Dendritic cell treated with granulocyte-macrophage colony-stimulating factor and Interleukin-4, amounts not matched to agents 40 ng/mL and 50 ng/mL, for 4 days (primary cell): ENCODE measurements at regions not wholly inside any gene's neighbourhood (a gene's known extent, or its start where the extent isn't known, plus 50 kb on each side); places are given as distances from the start of the nearest gene placed in this dataset.
"Not testable (repeated sequence)": the region's sequence is repeated elsewhere in the genome, so short reads cannot be mapped to it uniquely, and the experiment has no call there.

Experiments
- H3K27ac Mint-ChIP-seq: one replicate; pipeline ENCODE4 v1.8.0; 2022; ENCODE audit warnings: mild to moderate bottlenecking, mixed read lengths
- H3K27me3 Mint-ChIP-seq: one replicate; pipeline ENCODE4 v1.8.0; 2022; ENCODE audit warnings: mild to moderate bottlenecking, mixed read lengths
- H3K36me3 Mint-ChIP-seq: one replicate; pipeline ENCODE4 v1.8.0; 2022; ENCODE audit warnings: low read depth, mixed read lengths
- H3K4me1 Mint-ChIP-seq: one replicate; pipeline ENCODE4 v1.8.0; 2022; ENCODE audit warnings: low read depth, mixed read lengths
- H3K4me3 Mint-ChIP-seq: one replicate; pipeline ENCODE4 v1.8.0; 2022; ENCODE audit warnings: mild to moderate bottlenecking, moderate library complexity, mixed read lengths
- H3K9me3 Mint-ChIP-seq: one replicate; pipeline ENCODE4 v1.8.0; 2022; ENCODE audit warnings: mixed read lengths
- intact Hi-C: fragments of 100-400 bp; cut with micrococcal nuclease; formaldehyde crosslinking; loops from one replicate; pipeline ENCODE4 v1.15.0; 2022

DNA sequence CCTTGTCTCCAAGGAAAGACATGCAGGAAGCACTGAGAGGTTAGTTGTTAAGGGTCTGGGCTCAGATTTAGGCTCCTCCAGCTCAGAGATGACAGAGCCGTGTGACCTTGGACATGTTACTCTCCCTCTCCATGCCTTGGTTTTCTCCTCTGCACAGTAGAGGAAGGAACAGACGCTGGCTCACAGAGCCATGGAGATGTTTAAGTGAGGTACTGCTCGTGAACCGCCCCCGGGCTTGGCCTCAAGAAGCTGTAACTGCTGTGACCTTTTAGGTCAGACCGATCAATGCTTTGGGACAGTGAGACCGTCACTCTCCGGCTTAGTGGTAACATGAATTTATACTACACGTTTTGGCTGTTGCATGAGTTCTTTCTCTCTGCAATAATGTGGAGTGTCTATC is 197.4 kb downstream of the C16orf95 start:
- H3K27me3 Mint-ChIP-seq, result peaks cover 8% of the 10 kb centered on the region
- no peaks in the 10 kb centered on the region for H3K36me3 Mint-ChIP-seq
- intact Hi-C loops, result no loop called here
- H3K27ac Mint-ChIP-seq, result no peak overlapping the region
- H3K4me1 Mint-ChIP-seq, result no peaks in the 10 kb centered on the region
- H3K9me3 Mint-ChIP-seq, result no peaks in the 10 kb centered on the region
- no peak overlapping the region for H3K4me3 Mint-ChIP-seq

DNA sequence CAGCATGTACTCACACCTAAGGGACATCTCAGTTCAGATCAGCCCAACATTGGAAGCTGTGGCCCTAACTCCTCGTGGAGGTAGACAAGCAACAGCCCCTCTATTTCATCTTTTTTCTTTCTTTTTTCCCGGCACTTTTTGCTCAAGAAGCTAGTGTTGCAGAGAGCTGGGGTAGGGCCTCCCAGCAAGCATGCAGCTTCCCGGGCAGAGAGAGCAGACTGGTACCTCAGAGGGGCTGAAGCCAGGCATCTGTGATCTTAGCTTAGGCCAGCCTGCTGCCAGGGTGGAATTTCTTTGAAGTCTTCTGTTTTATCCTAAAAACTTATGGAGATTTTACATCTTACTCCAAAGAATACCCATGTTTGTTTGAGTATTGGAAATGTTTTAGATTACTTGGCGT is 195.4 kb downstream of the C16orf95 start:
- no peaks in the 10 kb centered on the region for H3K36me3 Mint-ChIP-seq
- H3K4me3 Mint-ChIP-seq, result no peak overlapping the region
- peaks cover 8% of the 10 kb centered on the region for H3K27me3 Mint-ChIP-seq
- no peaks in the 10 kb centered on the region for H3K9me3 Mint-ChIP-seq
- H3K27ac Mint-ChIP-seq, result no peak overlapping the region
- intact Hi-C loops, result no loop called here
- H3K4me1 Mint-ChIP-seq, result no peaks in the 10 kb centered on the region

DNA sequence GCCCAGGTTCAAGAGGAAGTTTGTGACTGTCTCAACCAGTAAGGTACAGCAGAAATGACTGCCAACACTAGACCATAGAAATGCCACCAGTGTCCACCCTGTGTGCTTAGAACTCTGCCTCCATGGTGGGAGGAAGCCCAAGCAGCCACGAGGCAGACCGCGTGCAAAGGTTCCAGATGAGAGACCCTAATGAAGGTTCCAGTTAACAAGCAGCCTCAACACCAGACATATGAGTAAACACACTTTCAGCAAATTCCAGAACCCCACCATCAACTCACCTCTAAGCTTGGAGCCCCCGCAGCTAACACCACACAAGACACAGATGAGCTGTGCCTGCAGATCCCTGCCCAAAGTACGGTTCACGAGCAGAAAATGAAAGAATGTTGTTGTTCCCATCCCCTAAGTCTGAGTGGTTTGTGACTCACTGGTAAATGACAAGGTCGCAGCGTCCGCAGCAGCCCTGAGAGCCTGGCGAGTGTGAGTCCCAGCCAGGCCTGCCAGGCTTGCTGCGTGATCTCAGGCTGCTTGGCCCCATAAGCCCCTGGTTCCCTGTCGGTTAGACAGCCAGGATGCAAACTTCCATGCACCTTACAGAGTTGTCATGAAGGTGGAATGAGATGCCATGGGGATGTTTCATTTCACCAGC is 193.7 kb downstream of the C16orf95 start:
- H3K27ac Mint-ChIP-seq, result no peak overlapping the region
- no peaks in the 10 kb centered on the region for H3K4me1 Mint-ChIP-seq
- no peaks in the 10 kb centered on the region for H3K36me3 Mint-ChIP-seq
- peaks cover 2% of the 10 kb centered on the region for H3K27me3 Mint-ChIP-seq
- H3K4me3 Mint-ChIP-seq, result no peak overlapping the region
- H3K9me3 Mint-ChIP-seq, result no peaks in the 10 kb centered on the region
- intact Hi-C loops, result no loop called here

DNA sequence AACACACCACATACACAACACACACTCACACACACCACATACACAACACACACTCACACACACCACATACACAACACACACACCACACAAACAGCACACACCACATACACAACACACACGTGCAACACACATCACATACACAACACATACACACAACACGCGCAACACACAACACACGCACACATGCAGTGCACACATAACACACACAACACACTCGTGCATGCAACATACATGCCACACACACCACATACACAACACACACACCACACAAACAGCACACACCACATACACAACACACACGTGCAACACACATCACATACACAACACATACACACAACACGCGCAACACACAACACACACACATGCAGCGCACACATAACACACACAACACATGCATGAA is 192.8 kb downstream of the C16orf95 start:
- H3K27me3 Mint-ChIP-seq, H3K27ac Mint-ChIP-seq, H3K4me3 Mint-ChIP-seq, H3K4me1 Mint-ChIP-seq, H3K9me3 Mint-ChIP-seq, H3K36me3 Mint-ChIP-seq, intact Hi-C loops: not testable (repeated sequence)

DNA sequence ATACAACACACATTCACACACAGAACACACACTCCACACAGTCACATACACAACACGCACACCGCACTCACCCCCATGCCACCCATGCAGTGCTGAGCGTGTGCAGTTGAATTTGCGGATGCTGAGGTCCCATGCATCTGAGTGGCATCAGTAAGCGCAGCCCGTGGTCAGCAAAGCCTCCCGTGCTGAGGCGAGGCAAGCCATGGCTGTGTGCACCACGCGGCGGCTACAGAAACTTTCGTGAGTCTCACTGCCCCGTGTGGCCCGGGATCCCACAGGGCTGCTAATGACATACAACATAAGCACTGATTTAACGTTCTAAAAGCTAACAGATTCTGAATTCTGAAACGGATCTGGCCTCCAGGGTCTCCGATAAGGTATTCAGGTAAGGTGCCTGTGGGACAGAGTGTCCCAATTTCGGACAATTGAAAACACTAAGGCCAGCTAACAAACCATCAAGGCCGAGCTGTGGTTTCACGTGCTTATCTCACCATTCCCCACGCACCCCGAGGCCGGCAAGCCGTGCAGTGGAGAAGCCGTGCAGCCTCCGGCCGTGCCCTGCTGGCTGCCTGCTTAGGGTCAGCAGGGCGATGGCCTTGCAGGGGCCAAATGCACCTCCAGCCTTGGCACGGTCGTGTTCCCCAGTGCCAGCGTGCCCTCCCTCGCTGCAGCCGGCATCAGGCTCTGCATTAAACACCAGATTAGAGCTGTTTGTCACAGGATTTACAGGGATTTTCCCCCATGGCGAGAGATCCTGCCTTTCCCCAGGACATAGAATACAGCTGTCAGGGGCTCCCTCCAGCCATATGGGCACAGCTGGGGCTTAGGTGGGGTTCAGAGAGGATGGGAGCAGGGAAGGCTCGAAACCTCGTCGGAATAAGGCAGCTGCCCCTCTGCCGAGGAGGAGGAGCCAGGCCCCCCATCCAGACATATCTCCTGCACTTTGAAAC is 191.7 kb downstream of the C16orf95 start:
- no peaks in the 10 kb centered on the region for H3K36me3 Mint-ChIP-seq
- intact Hi-C loops, result no loop called here

DNA sequence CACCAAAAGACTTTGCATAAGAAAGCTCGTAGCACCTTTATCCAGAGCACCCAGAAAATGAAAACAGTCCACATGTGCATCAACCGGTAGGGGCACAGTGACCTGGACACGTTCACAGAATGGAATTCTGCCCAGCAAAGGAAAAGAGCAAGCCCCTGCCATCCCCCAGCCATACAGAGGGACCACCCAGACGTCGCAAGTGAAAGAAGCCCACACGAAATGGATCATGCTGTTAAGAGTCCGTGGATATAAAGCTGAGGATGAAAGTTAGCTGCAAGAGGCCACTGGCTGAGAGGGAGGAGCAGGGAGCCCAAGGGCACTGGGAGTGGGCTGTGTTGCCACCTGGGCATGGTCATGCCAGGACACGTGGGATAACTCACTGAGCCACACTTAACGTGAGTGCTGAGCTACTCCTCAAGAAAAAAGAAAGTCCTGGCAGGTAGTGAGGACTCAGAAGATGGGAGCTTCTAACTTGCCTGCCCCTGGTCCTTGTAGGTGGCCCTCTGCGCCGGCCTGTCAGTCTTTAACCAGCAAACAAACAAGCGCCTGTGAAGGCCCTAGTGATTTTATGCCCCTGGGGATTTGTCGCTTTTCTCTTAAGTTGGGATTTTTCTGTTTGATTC is 190.7 kb downstream of the C16orf95 start:
- Mint-ChIP-seq H3K27ac (no peak overlapping the region), H3K4me1 (no peaks in the 10 kb centered on the region), H3K4me3 (no peak overlapping the region), H3K27me3 (no peaks in the 10 kb centered on the region), H3K36me3 (no peaks in the 10 kb centered on the region), H3K9me3 (no peaks in the 10 kb centered on the region)
- intact Hi-C loops, result no loop called here

More for the DNA sequence above, 191.7 kb downstream of the C16orf95 start:
- no peak overlapping the region for H3K27ac Mint-ChIP-seq
- H3K4me1 Mint-ChIP-seq, result no peaks in the 10 kb centered on the region
- no peak overlapping the region for H3K4me3 Mint-ChIP-seq
- H3K27me3 Mint-ChIP-seq, result no peaks in the 10 kb centered on the region
- no peaks in the 10 kb centered on the region for H3K9me3 Mint-ChIP-seq

DNA sequence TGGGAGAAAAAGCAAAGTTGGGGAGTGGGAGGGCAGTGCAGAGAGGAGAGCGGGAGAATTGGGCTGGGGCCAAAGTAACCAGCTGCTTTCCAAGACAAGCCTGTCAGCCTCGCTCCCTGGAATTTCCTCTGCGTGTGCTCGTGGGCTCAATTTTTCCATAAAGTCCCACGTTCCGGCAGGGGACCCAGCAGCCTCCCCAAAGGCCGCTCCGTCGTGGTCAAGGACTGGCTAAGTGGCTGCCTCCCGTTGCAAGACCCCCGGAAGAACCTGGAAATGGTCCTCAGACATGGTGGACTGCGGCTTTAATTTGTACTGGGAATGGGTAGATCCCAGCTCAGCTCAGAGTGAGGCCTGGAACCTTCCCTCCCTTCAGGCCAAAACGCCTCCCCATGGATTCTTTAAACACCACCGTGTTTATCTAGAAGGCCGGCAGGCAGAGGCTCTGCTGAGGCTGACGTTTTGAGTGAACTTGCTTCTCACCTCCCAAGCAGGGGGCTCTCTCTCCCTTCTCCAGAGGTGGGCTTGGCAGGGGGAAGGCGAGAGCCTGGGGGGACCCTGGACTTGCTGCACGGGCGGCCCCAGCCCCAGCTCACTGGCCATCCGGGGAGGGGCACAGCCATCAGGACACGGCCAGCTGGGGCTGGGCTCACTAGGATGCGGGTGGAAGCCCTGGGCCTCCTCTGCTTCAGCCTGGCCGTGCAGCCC is 190.0 kb downstream of the C16orf95 start:
- intact Hi-C loops, result no loop called here
- H3K4me3 Mint-ChIP-seq, result no peak overlapping the region
- H3K4me1 Mint-ChIP-seq, result no peaks in the 10 kb centered on the region
- no peaks in the 10 kb centered on the region for H3K9me3 Mint-ChIP-seq
- H3K27ac Mint-ChIP-seq, result no peak overlapping the region
- H3K27me3 Mint-ChIP-seq, result no peaks in the 10 kb centered on the region
- H3K36me3 Mint-ChIP-seq, result no peaks in the 10 kb centered on the region

DNA sequence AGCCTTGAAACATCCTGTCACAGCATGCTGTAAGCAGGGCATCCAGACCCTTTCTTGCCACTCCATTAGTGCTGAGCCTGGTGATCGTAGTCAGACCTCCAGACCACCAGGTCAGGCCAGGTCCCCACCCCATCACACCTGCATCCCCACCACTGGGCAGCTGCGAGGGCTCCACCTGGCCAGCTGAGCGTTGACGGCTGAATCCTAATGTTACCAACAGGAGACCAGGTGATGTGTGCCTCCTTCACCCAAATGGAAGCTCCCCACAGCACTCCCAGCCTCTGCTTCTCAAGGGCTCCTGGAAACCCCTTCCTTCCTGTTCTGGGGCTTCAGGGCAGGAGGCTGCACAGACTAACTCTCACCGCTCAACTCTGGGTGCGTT is 189.4 kb downstream of the C16orf95 start:
- Mint-ChIP-seq H3K4me1 (no peaks in the 10 kb centered on the region), H3K9me3 (no peaks in the 10 kb centered on the region), H3K36me3 (no peaks in the 10 kb centered on the region), H3K4me3 (no peak overlapping the region), H3K27ac (no peak overlapping the region), H3K27me3 (no peaks in the 10 kb centered on the region)
- intact Hi-C loops, result no loop called here

DNA sequence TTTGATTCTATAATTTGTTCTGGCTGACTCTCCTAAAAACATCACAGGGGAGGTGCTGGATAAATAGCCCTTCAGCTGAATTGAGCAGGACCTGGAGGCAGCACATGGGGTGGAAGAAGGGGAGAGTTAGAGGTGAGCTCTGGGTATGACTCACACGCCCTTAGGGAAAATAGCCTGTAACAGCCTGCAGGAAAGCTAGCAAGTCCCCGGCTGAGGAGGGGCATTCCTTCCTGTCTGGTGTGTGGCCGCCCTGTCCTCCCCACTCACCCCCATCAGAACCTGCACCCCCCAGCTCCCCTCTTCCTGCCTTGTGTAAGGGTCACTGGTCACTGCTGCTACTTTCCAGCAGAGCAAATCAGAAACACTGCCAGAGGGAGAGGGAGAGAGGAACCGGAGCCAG is 187.4 kb downstream of the C16orf95 start:
- Mint-ChIP-seq H3K27me3 (no peaks in the 10 kb centered on the region), H3K9me3 (no peaks in the 10 kb centered on the region), H3K36me3 (no peaks in the 10 kb centered on the region), H3K4me3 (no peak overlapping the region), H3K4me1 (no peaks in the 10 kb centered on the region), H3K27ac (no peak overlapping the region)
- intact Hi-C loops, result no loop called here

DNA sequence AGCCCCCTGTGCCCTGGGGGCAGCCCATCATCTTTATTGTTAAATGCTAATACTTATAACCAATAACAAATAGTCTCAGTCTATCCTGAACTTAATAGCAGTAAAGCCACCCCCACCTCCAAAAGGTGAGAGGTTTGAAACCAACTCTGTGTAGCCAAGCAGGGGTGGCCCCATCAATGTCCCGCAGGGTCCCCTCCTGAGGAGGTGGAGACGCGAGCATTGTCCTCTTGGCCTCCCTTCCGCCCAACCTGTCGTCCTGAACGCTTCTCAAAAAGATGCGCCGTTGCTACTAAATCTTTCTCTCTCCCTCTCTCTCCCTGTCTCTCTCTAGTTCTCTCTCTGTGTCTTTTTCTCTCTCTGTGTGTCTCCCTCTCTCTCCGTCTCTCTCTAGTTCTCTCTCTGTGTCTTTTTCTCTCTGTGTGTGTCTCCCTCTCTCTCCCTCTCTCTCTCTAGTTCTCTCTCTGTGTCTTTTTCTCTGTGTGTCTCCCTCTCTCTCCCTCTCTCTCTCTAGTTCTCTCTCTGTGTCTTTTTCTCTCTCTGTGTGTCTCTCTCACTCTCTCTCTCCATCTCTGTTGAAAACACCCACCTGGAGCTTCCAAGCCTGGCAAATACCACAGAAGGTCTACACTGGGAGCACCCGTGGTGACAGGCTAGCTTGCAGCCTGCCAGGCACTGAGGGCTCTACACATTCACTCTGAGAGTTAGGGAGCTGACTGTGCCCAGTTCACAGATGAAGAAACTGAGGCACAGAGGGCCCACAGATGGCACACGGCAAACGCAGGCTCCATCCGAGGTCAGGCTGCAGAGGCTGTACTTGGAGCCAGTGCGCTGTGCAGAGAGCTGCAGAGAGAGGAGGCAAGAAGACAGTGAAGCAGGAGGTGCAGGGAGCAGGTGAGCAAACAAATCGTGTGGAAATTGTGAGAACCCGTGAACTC is 185.9 kb downstream of the C16orf95 start:
- Mint-ChIP-seq H3K27me3 (no peaks in the 10 kb centered on the region), H3K27ac (no peak overlapping the region)

DNA sequence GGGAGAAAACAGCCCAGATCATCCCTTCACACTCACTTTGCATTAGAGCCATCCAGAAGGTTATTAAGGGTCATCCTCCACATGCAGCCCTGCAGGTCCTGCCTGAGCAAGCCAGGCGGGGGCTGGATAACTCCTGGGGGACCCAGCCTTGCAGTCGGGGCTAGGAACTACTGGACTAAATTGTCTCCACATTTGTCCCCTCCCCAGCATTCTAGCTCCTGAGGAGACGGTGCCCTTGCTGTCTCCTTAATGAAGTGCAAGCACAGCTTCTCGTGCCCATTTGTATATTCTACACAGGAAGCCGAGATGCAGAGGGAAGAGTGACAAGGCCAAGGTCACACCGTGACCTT is 185.2 kb downstream of the C16orf95 start:
- Mint-ChIP-seq H3K4me3 (no peak overlapping the region), H3K27ac (no peak overlapping the region), H3K36me3 (no peaks in the 10 kb centered on the region), H3K4me1 (no peaks in the 10 kb centered on the region), H3K27me3 (no peaks in the 10 kb centered on the region), H3K9me3 (no peaks in the 10 kb centered on the region)
- intact Hi-C loops, result no loop called here

More for the DNA sequence above, 185.9 kb downstream of the C16orf95 start:
- Mint-ChIP-seq H3K9me3 (no peaks in the 10 kb centered on the region), H3K4me3 (no peak overlapping the region), H3K36me3 (no peaks in the 10 kb centered on the region), H3K4me1 (no peaks in the 10 kb centered on the region)
- intact Hi-C loops, result no loop called here

DNA sequence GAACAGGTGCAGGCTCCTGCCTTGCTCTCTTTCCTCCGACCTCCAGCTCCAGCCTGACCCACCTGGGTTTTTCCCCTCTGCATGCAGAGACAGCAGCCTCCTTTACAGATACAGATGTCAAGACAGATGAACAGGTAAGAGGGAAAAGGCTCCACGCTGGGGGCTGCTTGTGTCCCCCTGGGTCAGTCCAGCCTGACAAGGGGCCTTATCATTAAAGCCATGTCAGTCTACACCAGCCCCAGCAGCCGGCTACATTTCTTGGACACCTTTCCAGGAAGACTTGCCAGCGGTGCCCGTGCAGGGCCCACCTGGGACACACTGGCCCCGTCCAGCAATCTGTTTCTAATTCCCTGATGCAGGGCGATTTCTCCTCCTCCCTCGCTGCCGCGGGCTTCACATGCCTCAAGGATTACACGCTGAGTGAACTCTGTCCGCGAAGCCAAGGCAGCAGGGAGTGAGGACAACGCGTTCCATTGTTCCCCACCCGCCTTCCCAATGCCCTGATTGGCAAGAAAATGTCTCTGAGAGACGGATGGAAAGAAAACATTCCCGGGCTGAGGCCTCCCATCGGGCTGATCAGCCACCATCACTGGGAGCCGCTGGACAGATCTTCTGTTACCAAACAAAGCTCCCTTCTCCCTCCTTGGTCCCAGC is 184.7 kb downstream of the C16orf95 start:
- Mint-ChIP-seq H3K27ac (no peak overlapping the region), H3K4me3 (no peak overlapping the region), H3K9me3 (no peaks in the 10 kb centered on the region), H3K36me3 (no peaks in the 10 kb centered on the region), H3K27me3 (no peaks in the 10 kb centered on the region), H3K4me1 (no peaks in the 10 kb centered on the region)
- intact Hi-C loops, result no loop called here
